ENCODE measurements at regions not wholly inside any gene's neighbourhood (a gene's known extent, or its start where the extent isn't known, plus 50 kb on each side); places are given as distances from the start of the nearest gene placed in this dataset.
A peak's percentile ranks its signal among the peaks of the same experiment; 100 is the strongest.

- 81 to 93% (median 85%) methylated on average over 8 of the region's 8 CpGs for WGBS, 5 donors
- Histone ChIP-seq H3K4me3 (no peak overlapping the region), H3K36me3 (no peaks in the 10 kb centered on the region), H3K9me3 (peaks cover 0 to 6% (median 0%) of the 10 kb centered on the region in 4 donors), H3K4me1 (peaks cover 0 to 33% (median 19%) of the 10 kb centered on the region in 4 donors), H3K27me3 (no peaks in the 10 kb centered on the region), H3K27ac (peak overlapping the region in 4 of 5 donors; percentile 82 to 88 (median 86))
- no peak for TF ChIP-seq EP300 (IDR thresholded peaks at IDR 0.05)
- TF ChIP-seq CTCF (IDR thresholded peaks at IDR 0.05), result no peak
- no peak for TF ChIP-seq POLR2A (IDR thresholded peaks at IDR 0.05)
- no peak for TF ChIP-seq POLR2AphosphoS5 (IDR thresholded peaks at IDR 0.05)
- no peak for DNase-seq
- intact Hi-C loops (cut with DNase I; ENCODE audit: low total_unique reads), result no loop called here
These were observed 71.6 kb upstream of the CYP1B1 start for GRCh38 chr2:38147333-38148121.

- intact Hi-C loops (cut with DNase I; ENCODE audit: low total_unique reads), result no loop called here
- no peaks in the 10 kb centered on the region for H3K36me3 ChIP-seq
- H3K27me3 ChIP-seq, result no peaks in the 10 kb centered on the region
- TF ChIP-seq POLR2A (IDR thresholded peaks at IDR 0.05) (no peak), CTCF (IDR thresholded peaks at IDR 0.05) (no peak), POLR2AphosphoS5 (IDR thresholded peaks at IDR 0.05) (peak in 1 of 3 donors; percentile 45), EP300 (IDR thresholded peaks at IDR 0.05) (no peak)
- H3K4me1 ChIP-seq, result peaks cover 0 to 33% (median 19%) of the 10 kb centered on the region in 4 donors
- peaks cover 0 to 6% (median 0%) of the 10 kb centered on the region in 4 donors for H3K9me3 ChIP-seq
- DNase-seq, result peak in 1 of 2 donors; percentile 63
- WGBS, 5 donors, result 28 to 48% (median 35%) methylated on average over 3 of the region's 3 CpGs
- peak overlapping the region in 4 of 5 donors; percentile 82 to 88 (median 86) for H3K27ac ChIP-seq
- no peak overlapping the region for H3K4me3 ChIP-seq
These were observed 71.0 kb upstream of the CYP1B1 start for GRCh38 chr2:38146907-38147307.

GRCh38 chr2:38146275-38146906 is 70.4 kb upstream of the CYP1B1 start:
- Histone ChIP-seq H3K4me1 (peaks cover 0 to 33% (median 19%) of the 10 kb centered on the region in 4 donors), H3K27ac (peak overlapping the region; percentile 22 to 88 (median 86)), H3K36me3 (no peaks in the 10 kb centered on the region), H3K27me3 (no peaks in the 10 kb centered on the region), H3K9me3 (peaks cover 0 to 6% (median 0%) of the 10 kb centered on the region in 4 donors), H3K4me3 (no peak overlapping the region)
- DNase-seq, result peak in 1 of 2 donors; percentile 49
- WGBS, 5 donors, result 39 to 45% (median 40%) methylated on average over 7 of the region's 7 CpGs
- TF ChIP-seq CTCF (IDR thresholded peaks at IDR 0.05) (no peak), POLR2A (IDR thresholded peaks at IDR 0.05) (no peak), POLR2AphosphoS5 (IDR thresholded peaks at IDR 0.05) (peak in 2 of 3 donors; percentile 8 to 14), EP300 (IDR thresholded peaks at IDR 0.05) (no peak)
- intact Hi-C loops (cut with DNase I; ENCODE audit: low total_unique reads), result no loop called here

GRCh38 chr2:38145236-38145635 is 69.3 kb upstream of the CYP1B1 start:
- WGBS, 5 donors, result 84 to 97% (median 93%) methylated on average over 3 of the region's 3 CpGs

More at GRCh38 chr2:38145236-38145635, 69.3 kb upstream of the CYP1B1 start:
- Histone ChIP-seq H3K9me3 (peaks cover 0 to 6% (median 0%) of the 10 kb centered on the region in 4 donors), H3K4me1 (peaks cover 0 to 33% (median 19%) of the 10 kb centered on the region in 4 donors), H3K4me3 (no peak overlapping the region), H3K27me3 (no peaks in the 10 kb centered on the region), H3K27ac (peak overlapping the region in 3 of 5 donors; percentile 21 to 88 (median 86)), H3K36me3 (no peaks in the 10 kb centered on the region)
- intact Hi-C loops (cut with DNase I; ENCODE audit: low total_unique reads), result no loop called here
- DNase-seq, result no peak
- TF ChIP-seq POLR2A (IDR thresholded peaks at IDR 0.05) (no peak), CTCF (IDR thresholded peaks at IDR 0.05) (no peak), EP300 (IDR thresholded peaks at IDR 0.05) (no peak), POLR2AphosphoS5 (IDR thresholded peaks at IDR 0.05) (no peak)
